Inferior parietal cortex (tissue), 1 donor: ENCODE measurements at regions not wholly inside any gene's neighbourhood (a gene's known extent, or its start where the extent isn't known, plus 50 kb on each side); places are given as distances from the start of the nearest gene placed in this dataset.

Experiments used
- DNase-seq: peaks from one replicate; pipeline ENCODE4 v3.0.0-alpha.2; 2016; ENCODE audit errors: extremely low spot score

GRCh38 chr18:29549759-29550158 lies 1372.8 kb upstream of the CDH2 start:
- no peak for DNase-seq

- no peak for DNase-seq
Measured at GRCh38 chr18:29547626-29548025, 1370.7 kb upstream of the CDH2 start.

GRCh38 chr18:29540548-29540947 lies 1363.6 kb upstream of the CDH2 start:
- no peak for DNase-seq

- no peak for DNase-seq
Measured at GRCh38 chr18:29531746-29532145, 1354.8 kb upstream of the CDH2 start.

- DNase-seq = no peak
Measured at GRCh38 chr18:29523371-29523770, 1346.4 kb upstream of the CDH2 start.

GRCh38 chr18:29512761-29513160 lies 1335.8 kb upstream of the CDH2 start:
- no peak for DNase-seq

- no peak for DNase-seq
Measured at GRCh38 chr18:29512203-29512602, 1335.3 kb upstream of the CDH2 start.

GRCh38 chr18:29501952-29502351 lies 1325.0 kb upstream of the CDH2 start:
- DNase-seq = no peak

- DNase-seq = no peak
Measured at GRCh38 chr18:29496152-29496680, 1319.3 kb upstream of the CDH2 start.

GRCh38 chr18:29494371-29494770 lies 1317.4 kb upstream of the CDH2 start:
- DNase-seq = no peak

- DNase-seq = no peak
Measured at GRCh38 chr18:29491907-29492306, 1315.0 kb upstream of the CDH2 start.

- no peak for DNase-seq
Measured at GRCh38 chr18:29488617-29489016, 1311.7 kb upstream of the CDH2 start.

- no peak for DNase-seq
Measured at GRCh38 chr18:29465526-29465925, 1288.6 kb upstream of the CDH2 start.

- no peak for DNase-seq
Measured at GRCh38 chr18:29459972-29460371, 1283.0 kb upstream of the CDH2 start.

- no peak for DNase-seq
Measured at GRCh38 chr18:29457316-29457889, 1280.5 kb upstream of the CDH2 start.

GRCh38 chr18:29449424-29449823 lies 1272.5 kb upstream of the CDH2 start:
- no peak for DNase-seq

GRCh38 chr18:29439398-29439797 lies 1262.5 kb upstream of the CDH2 start:
- DNase-seq = no peak

- DNase-seq = no peak
Measured at GRCh38 chr18:29436459-29436858, 1259.5 kb upstream of the CDH2 start.

GRCh38 chr18:29434650-29435049 lies 1257.7 kb upstream of the CDH2 start:
- no peak for DNase-seq

- DNase-seq = no peak
Measured at GRCh38 chr18:29430416-29430815, 1253.5 kb upstream of the CDH2 start.

GRCh38 chr18:29418136-29418535 lies 1241.2 kb upstream of the CDH2 start:
- DNase-seq = no peak

- DNase-seq = no peak
Measured at GRCh38 chr18:29406996-29407395, 1230.1 kb upstream of the CDH2 start.

GRCh38 chr18:29397536-29397935 lies 1220.6 kb upstream of the CDH2 start:
- no peak for DNase-seq
